HG03095 (cell line): ENCODE measurements at regions not wholly inside any gene's neighbourhood (a gene's known extent, or its start where the extent isn't known, plus 50 kb on each side); places are given as distances from the start of the nearest gene placed in this dataset.
A peak's percentile ranks its signal among the peaks of the same experiment; 100 is the strongest.

Source experiments
- ATAC-seq: cut with Tn5 transposase; IDR thresholded peaks from one replicate; pipeline ENCODE4 v1.9.1; 2021; ENCODE audit warnings: moderate library complexity; ENCODE audit not compliant: unreplicated experiment

- ATAC-seq = no peak
Measured at GRCh38 chr13:78997902-78998629, 339.1 kb upstream of the OBI1 start.

GRCh38 chr13:78993792-78994191, 334.8 kb upstream of the OBI1 start:
- ATAC-seq = no peak

GRCh38 chr13:78981913-78982312, 323.0 kb upstream of the OBI1 start:
- no peak for ATAC-seq

DNA sequence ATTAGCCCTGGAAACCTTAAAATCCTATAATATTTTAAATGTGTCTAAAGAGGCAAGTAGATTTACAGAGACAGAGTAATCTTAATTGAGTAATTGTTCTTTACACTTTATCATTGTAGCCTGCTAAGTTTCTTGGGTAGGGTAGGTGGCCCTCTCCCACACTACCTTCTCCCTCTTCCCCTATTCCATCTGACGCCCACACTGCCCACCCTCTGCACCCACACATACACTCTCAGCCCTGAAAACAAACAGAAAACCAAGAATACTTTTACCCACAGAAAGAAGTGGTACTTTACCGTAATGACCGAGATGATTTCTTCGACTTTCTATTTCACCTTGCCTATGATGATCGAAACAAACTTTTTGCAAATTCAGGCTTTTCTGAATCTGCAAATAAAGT, 320.4 kb upstream of the OBI1 start:
- ATAC-seq = no peak

- ATAC-seq = peak; percentile 90
Measured at GRCh38 chr13:78978381-78978998, 319.5 kb upstream of the OBI1 start.

DNA sequence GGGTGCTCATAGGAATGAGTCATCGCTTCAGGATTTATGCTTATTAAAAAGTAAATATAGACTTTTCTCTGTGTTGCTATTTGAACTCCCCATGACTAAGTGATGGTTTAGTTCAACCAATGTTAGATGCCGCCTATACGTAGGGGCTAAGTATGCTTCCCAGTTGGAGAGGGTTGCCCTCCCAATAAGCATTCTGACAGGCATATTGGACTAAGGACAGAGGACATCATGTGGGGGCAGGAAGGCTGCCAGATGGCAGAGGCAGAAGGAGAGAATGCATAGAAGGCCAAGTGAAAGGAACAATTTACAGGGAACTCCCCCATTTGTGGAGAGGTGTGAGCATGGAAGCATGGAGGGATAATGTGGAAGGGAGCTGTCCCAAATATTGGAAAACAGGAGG, 318.4 kb upstream of the OBI1 start:
- no peak for ATAC-seq

DNA sequence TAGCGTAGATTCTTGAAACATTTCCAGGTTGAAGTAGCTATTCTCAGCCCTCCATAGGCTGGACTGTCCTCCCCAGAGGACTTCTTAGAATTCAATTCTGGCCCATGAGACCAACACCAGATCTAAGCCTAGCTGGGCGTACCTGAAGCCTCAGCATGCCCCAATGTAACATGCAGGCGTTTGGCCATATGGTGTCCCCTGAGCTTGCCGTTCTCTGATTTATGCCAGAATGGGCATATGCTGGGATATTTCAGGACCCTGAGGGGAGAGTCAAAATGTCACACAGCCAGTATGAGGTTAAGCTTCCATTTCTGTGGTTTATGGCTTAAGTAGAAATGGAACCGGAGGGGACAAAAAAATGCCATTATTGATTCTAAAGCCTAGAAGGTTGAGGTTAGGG, 317.7 kb upstream of the OBI1 start:
- ATAC-seq = no peak

DNA sequence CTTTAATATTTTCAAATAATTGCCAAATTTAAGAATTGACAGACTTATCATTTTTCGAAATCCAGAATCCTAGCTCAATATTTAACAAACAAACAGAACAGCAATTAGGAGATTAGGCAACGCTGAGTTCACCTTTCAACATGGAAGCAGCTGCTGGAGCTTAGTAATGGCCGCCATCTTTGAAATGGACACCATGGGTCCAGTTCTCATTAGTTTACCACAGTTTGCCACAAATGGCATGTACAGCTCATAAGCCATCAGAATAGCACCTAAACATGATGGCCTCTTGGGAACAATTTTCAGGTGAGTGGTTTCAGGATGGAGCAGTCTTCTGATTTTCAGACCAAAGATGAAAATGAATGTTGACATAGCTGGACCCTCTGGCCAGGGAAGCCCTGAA, 313.6 kb upstream of the OBI1 start:
- no peak for ATAC-seq

- no peak for ATAC-seq
Measured at GRCh38 chr13:78971355-78972025, 312.5 kb upstream of the OBI1 start.

DNA sequence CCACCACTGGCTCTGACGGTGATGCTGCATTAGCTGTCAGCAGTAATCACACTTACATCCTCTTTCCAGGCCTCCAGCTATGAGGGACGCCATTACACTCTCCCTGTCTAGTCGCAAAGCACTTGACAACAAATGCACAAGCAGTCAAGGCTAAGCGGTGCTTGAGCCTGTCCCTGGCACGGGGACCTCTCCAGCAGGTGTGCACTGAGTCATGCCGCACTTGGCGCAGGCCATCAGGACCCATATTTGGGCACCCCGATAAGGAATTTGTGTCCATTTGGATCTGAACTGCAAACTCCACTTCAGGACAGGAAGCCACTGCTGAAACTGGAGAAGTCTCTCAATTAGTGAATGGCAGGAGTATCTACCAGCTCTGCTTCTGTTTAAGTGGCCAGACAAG, 301.9 kb upstream of the OBI1 start:
- no peak for ATAC-seq

DNA sequence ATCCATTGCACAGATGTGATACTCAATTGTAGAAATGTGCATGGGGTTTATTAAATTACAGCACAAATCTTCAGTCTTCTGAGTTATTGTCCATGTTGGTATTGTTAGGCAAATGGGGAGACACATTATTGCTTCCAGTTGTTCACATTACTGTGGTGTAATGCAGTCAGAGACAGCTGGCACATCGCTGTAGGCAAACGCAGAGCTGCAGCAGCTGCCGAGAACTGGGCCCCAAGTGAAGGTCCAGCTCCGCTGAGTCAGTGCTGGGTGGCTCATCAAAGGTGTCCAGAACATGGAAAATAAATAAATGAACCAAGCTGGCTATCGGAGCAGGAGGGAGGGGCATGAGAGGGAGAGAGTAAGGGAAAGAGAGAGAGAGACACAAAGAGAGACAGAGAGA, 299.1 kb upstream of the OBI1 start:
- ATAC-seq = no peak

GRCh38 chr13:78940455-78941130, 281.6 kb upstream of the OBI1 start:
- ATAC-seq = no peak

DNA sequence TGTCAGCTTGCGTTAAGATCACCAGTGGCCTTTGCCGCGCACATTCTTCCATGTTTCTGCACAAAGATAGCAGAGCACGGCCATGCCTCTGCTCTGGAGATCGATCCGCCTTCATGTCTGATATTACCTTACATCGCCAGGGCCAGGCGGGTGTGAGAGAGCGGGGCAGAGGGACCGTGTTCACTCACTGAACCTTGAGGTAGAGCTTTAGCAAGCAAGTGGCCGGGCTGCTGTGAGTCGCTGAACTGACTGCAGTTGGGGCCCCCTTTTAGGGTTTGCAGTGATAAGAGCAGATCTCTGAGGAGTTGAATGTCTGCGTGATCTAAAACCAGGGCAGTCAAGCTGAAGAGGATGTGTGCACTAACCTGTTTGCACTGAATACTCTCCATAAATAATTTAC, 275.4 kb upstream of the OBI1 start:
- ATAC-seq = no peak

GRCh38 chr13:78915015-78915414, 256.1 kb upstream of the OBI1 start:
- ATAC-seq = no peak

DNA sequence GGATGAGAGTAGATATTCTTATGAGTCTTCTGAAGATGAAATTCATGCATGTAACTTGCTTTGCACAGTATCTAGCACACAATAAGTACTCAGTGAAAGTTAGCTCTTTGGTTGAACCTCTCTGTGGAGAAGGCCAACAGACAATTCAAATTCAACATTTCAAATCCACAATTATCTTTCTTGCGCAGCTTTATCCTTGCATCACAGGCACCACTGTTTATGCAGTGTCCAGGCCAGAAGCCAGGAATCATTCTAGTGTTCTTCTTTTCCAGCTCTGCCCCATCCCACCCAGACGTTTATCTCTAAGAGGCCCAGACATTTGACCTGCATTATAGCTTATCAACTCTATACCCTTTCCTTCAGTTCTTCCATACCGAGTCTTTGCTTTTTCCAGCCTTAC, 254.7 kb upstream of the OBI1 start:
- ATAC-seq = no peak

GRCh38 chr13:78910147-78910546, 251.2 kb upstream of the OBI1 start:
- ATAC-seq = no peak

- no peak for ATAC-seq
Measured at GRCh38 chr13:78909276-78909675, 250.3 kb upstream of the OBI1 start.

GRCh38 chr13:78907006-78907405, 248.1 kb upstream of the OBI1 start:
- ATAC-seq = no peak

DNA sequence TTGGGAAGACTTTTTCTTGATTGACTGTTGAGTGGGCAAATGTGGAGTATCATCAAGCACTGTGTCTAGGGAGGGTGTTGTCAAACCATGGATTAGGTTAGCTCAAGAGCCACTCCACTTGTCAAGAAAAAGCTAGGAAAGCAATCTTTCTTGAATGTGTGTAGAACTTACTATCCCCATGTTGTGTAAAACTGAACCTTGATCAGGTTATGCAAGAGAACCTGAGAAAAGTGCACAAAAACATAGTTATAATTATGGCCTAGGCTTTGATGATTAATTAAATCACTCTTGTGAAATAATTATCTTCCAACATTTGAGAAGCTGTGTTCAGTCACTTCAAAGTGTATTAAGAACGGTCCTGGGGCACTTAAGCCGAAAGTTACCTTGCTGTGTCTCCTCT, 238.2 kb upstream of the OBI1 start:
- no peak for ATAC-seq

DNA sequence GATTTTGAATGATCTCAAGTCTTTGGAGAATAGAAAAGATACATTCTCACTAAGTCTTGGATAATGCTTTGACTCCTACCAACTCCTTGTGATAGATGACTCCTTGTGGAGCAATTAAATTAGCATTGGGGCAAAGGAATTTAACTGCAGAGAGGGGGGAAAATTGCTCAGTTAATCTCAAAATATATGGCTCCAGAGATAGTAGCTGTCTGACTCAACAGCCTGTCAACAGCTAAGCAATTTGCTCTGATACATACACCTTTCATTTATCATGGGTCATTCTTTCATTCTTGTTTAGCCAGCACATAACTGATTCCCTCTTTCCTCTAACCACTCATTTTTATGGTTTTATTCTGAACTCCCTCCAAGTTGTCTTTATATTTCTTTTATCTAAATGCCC, 225.6 kb upstream of the OBI1 start:
- ATAC-seq = no peak

GRCh38 chr13:78881751-78882150, 222.8 kb upstream of the OBI1 start:
- no peak for ATAC-seq

GRCh38 chr13:78881054-78881453, 222.1 kb upstream of the OBI1 start:
- no peak for ATAC-seq
